Naive thymus-derived CD4-positive, alpha-beta T cell (primary cell): ENCODE measurements at regions not wholly inside any gene's neighbourhood (a gene's known extent, or its start where the extent isn't known, plus 50 kb on each side); places are given as distances from the start of the nearest gene placed in this dataset. TPM values are rescaled to one million over a fixed set of nuclear protein-coding genes. Genes with fewer than 3 reads are reported as not detected.

Experiments
- microRNA-seq: library from miRNA; unstranded; fragments of <30 nt; microRNA quantifications from one replicate; pipeline ENCODE4 v1.2.0, GENCODE V29; 2022; ENCODE audit warnings: borderline microRNAs expressed

Small RNA genes in the stretch of these regions (microRNA-seq; reads per million reads assigned to microRNA genes)
- not detected for gene MIR3201
- gene MIR3667 = 13.5 reads per million, percentile 26 among the genes with 10 or more reads in this experiment
- gene MIR4535 = not detected
